ENCODE measurements at regions not wholly inside any gene's neighbourhood (a gene's known extent, or its start where the extent isn't known, plus 50 kb on each side); places are given as distances from the start of the nearest gene placed in this dataset.

DNA sequence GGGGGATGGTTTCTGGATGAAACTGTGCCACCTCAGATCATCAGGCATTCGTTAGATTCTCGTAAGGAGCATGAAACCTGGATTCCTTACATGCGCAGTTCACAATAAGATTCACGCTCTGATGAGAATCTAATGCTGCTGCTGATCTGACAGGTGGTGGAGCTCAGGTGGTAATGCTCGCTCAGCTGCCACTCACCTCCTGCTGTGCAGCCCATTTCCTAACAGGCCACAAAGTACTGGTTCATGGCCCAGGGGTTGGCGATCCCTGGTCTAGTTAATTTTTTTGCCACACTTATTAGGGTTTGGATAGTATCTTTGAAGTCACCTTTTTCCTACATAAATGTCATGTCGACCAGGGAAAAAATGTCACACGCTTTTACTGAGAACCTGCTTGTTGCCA, 96.8 kb upstream of the MLIP start:
- ATAC-seq (no peak), DNase-seq (no peak)
- Histone ChIP-seq H3K27me3 (ENCODE audit: low read length) (no peaks in the 10 kb centered on the region), H3K9me3 (ENCODE audit: low read length) (no peaks in the 10 kb centered on the region), H4K20me1 (ENCODE audit: low read length) (no peaks in the 10 kb centered on the region), H3K4me2 (ENCODE audit: low read length) (no peak overlapping the region), H3K4me1 (ENCODE audit: insufficient read depth, low read length) (peaks cover 7% of the 10 kb centered on the region; the same call in 1 of the 2 replicates), H3K27ac (ENCODE audit: low read length) (no peak overlapping the region), H3K9me2 (replicated peaks; ENCODE audit: low read length) (no peaks in the 10 kb centered on the region), H3F3A (ENCODE audit: low read length, unreplicated experiment) (no peaks in the 10 kb centered on the region), H3K36me3 (ENCODE audit: low read depth, low read length) (no peaks in the 10 kb centered on the region), H2AFZ (ENCODE audit: low read length) (no peak overlapping the region; the same call in 1 of the 2 replicates), H3K79me2 (ENCODE audit: low read length) (no peaks in the 10 kb centered on the region), H3K4me3 (ENCODE audit: low read length) (no peak overlapping the region), H3K9ac (ENCODE audit: low read length) (no peak overlapping the region)
- no TSS peak for BruUV-seq (replicated peaks)
- CTCF ChIA-PET = no interaction called here
- no peak for TF ChIP-seq EZH2phosphoT487 (IDR thresholded peaks at IDR 0.05; ENCODE audit: borderline replicate concordance, low read length)
- intact Hi-C loops (cut with micrococcal nuclease) = no loop called here
- POLR2A ChIA-PET (ENCODE audit: unreplicated experiment) = no interaction called here

DNA sequence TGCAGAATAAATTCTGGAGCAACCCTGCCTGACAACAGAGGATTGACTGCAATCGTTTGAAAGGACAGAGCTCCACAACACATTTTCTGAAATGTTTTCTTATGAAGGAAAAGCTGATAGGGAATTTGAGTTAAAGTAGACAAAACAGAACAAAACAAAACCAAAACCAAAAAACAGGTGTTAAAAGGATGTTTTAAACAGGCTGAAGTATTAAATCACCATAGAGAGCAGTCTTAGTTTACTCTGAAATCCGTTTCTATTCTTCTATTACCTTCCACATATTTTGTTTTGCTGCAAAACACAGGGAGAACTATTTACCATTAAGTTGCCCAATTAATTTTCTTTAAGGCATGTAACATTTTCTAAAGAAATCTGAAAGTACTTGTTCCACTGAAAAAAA, 93.4 kb upstream of the MLIP start:
- ATAC-seq (no peak), DNase-seq (no peak)
- intact Hi-C loops (cut with micrococcal nuclease) = no loop called here
- H3K36me3 ChIP-seq (ENCODE audit: low read depth, low read length) = no peaks in the 10 kb centered on the region
- no peaks in the 10 kb centered on the region for H4K20me1 ChIP-seq (ENCODE audit: low read length)
- POLR2A ChIA-PET (ENCODE audit: unreplicated experiment) = no interaction called here
- no peak overlapping the region for H3K4me2 ChIP-seq (ENCODE audit: low read length)
- H3K4me1 ChIP-seq (ENCODE audit: insufficient read depth, low read length) = peaks cover 9% of the 10 kb centered on the region; the same call in 1 of the 2 replicates
- H3K9me2 ChIP-seq (replicated peaks; ENCODE audit: low read length) = no peaks in the 10 kb centered on the region
- H3K4me3 ChIP-seq (ENCODE audit: low read length) = no peak overlapping the region
- H3K79me2 ChIP-seq (ENCODE audit: low read length) = no peaks in the 10 kb centered on the region
- no TSS peak for BruUV-seq (replicated peaks)
- CTCF ChIA-PET = no interaction called here
- TF ChIP-seq EZH2phosphoT487 (IDR thresholded peaks at IDR 0.05; ENCODE audit: borderline replicate concordance, low read length) = no peak
- no peak for TF ChIP-seq EZH2 (IDR thresholded peaks at IDR 0.05; ENCODE audit: low read length, unreplicated experiment)
- TF ChIP-seq, protein P1, sequence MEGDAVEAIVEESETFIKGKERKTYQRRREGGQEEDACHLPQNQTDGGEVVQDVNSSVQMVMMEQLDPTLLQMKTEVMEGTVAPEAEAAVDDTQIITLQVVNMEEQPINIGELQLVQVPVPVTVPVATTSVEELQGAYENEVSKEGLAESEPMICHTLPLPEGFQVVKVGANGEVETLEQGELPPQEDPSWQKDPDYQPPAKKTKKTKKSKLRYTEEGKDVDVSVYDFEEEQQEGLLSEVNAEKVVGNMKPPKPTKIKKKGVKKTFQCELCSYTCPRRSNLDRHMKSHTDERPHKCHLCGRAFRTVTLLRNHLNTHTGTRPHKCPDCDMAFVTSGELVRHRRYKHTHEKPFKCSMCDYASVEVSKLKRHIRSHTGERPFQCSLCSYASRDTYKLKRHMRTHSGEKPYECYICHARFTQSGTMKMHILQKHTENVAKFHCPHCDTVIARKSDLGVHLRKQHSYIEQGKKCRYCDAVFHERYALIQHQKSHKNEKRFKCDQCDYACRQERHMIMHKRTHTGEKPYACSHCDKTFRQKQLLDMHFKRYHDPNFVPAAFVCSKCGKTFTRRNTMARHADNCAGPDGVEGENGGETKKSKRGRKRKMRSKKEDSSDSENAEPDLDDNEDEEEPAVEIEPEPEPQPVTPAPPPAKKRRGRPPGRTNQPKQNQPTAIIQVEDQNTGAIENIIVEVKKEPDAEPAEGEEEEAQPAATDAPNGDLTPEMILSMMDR (conservative IDR thresholded peaks at IDR 0.05; ENCODE audit: low read depth, low read length) = no peak
- no peak overlapping the region for H2AFZ ChIP-seq (ENCODE audit: low read length)
- H3K9ac ChIP-seq (ENCODE audit: low read length) = no peak overlapping the region
- no peaks in the 10 kb centered on the region for H3F3A ChIP-seq (ENCODE audit: low read length, unreplicated experiment)
- no peak overlapping the region for H3K27ac ChIP-seq (ENCODE audit: low read length)
- H3K9me3 ChIP-seq (ENCODE audit: low read length) = no peaks in the 10 kb centered on the region
- no peaks in the 10 kb centered on the region for H3K27me3 ChIP-seq (ENCODE audit: low read length)

DNA sequence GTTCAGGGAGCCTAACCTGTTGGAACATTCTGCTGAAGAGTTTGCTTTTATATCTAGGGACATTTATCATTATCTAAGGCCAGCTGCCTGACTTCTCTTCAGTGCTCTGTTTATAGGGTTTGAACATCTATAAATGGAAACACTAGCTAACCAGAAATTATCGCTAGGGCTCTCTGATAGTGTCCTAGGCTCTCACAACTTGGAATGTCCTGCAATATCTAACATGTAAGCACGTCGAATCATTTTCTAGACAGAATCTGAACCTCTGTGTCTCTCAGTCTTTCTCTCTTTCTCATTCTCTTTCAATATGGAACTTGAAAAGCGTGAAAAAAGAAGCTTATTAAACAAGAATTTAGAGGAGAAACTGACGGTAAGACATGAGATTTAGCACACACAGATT, 92.5 kb upstream of the MLIP start:
- Histone ChIP-seq H3K27me3 (ENCODE audit: low read length) (no peaks in the 10 kb centered on the region), H3K4me2 (ENCODE audit: low read length) (no peak overlapping the region), H3K79me2 (ENCODE audit: low read length) (no peaks in the 10 kb centered on the region), H3K27ac (ENCODE audit: low read length) (no peak overlapping the region), H3K9ac (ENCODE audit: low read length) (no peak overlapping the region), H4K20me1 (ENCODE audit: low read length) (no peaks in the 10 kb centered on the region), H3K4me1 (ENCODE audit: insufficient read depth, low read length) (peaks cover 9% of the 10 kb centered on the region; the same call in 1 of the 2 replicates), H3K4me3 (ENCODE audit: low read length) (no peak overlapping the region), H3K9me3 (ENCODE audit: low read length) (no peaks in the 10 kb centered on the region), H2AFZ (ENCODE audit: low read length) (no peak overlapping the region), H3K9me2 (replicated peaks; ENCODE audit: low read length) (no peaks in the 10 kb centered on the region), H3K36me3 (ENCODE audit: low read depth, low read length) (no peaks in the 10 kb centered on the region), H3F3A (ENCODE audit: low read length, unreplicated experiment) (no peaks in the 10 kb centered on the region)
- CTCF ChIA-PET = no interaction called here
- intact Hi-C loops (cut with micrococcal nuclease) = no loop called here
- no peak for DNase-seq
- BruUV-seq (replicated peaks) = no TSS peak
- ATAC-seq = no peak
- POLR2A ChIA-PET (ENCODE audit: unreplicated experiment) = no interaction called here
- no peak for TF ChIP-seq EZH2 (IDR thresholded peaks at IDR 0.05; ENCODE audit: low read length, unreplicated experiment)
- no peak for TF ChIP-seq EZH2phosphoT487 (IDR thresholded peaks at IDR 0.05; ENCODE audit: borderline replicate concordance, low read length)
- TF ChIP-seq, protein P1 (conservative IDR thresholded peaks at IDR 0.05; ENCODE audit: low read depth, low read length) = no peak

Measured in PC-3 (cell line).